GM19397 (cell line): ENCODE measurements at regions not wholly inside any gene's neighbourhood (a gene's known extent, or its start where the extent isn't known, plus 50 kb on each side); places are given as distances from the start of the nearest gene placed in this dataset.
"Not testable (repeated sequence)": the region's sequence is repeated elsewhere in the genome, so short reads cannot be mapped to it uniquely, and the experiment has no call there.

Source experiments
- ATAC-seq: cut with Tn5 transposase; IDR thresholded peaks from one replicate; pipeline ENCODE4 v1.9.1; 2021; ENCODE audit warnings: mild to moderate bottlenecking, moderate library complexity; ENCODE audit not compliant: unreplicated experiment

- not testable (repeated sequence) for ATAC-seq
Measured at GRCh38 chr12:9413862-9414261, 193.9 kb downstream of the KLRB1 start.

GRCh38 chr12:9412459-9412858 is 195.3 kb downstream of the KLRB1 start:
- ATAC-seq = not testable (repeated sequence)

DNA sequence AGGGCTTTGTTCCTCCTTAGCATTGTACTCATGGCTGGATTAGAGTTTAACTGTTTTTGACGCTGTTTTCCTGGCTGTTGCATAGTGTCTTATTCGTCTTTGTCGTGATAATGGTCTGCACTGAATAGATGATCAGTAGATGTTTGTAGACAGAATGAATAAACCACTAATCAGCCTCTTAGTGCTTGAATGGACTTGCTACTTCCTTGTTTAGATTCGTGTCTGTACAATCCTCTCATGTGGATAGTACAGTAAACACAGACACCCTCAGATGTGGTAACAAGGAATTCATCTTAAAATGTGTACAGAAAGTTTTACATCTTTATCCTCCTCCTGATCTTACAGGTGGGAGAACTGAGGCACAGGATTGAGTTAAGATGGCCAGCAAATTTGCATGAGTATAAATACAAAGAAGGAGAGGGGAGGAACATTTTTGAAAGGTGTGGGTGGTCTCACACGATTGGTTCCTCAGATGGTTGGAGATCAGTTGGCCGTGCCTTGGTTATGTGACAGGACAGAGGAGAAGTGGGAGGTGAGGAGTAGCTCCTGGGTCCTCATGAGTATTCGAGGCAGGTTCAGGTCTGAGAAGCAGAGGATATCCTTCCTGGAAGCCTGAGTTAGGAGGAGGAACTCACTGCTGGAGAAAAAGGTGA is 196.0 kb downstream of the KLRB1 start:
- ATAC-seq = not testable (repeated sequence)

DNA sequence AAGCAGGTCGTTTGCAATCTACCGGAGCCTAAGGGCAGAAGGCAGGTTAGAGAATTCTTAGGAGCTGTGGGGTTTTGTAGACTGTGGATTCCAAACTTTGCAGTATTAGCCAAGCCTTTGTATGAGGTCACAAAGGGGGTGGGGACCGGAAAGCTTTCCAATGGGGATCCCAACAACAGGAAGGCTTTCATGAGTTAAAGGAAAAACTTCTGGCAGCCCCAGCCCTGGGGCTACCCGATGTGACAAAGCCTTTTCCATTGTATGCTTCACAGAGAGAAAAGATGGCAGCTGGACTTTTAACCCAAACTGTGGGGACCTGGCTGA is 199.2 kb upstream of the PZP start:
- ATAC-seq = not testable (repeated sequence)

DNA sequence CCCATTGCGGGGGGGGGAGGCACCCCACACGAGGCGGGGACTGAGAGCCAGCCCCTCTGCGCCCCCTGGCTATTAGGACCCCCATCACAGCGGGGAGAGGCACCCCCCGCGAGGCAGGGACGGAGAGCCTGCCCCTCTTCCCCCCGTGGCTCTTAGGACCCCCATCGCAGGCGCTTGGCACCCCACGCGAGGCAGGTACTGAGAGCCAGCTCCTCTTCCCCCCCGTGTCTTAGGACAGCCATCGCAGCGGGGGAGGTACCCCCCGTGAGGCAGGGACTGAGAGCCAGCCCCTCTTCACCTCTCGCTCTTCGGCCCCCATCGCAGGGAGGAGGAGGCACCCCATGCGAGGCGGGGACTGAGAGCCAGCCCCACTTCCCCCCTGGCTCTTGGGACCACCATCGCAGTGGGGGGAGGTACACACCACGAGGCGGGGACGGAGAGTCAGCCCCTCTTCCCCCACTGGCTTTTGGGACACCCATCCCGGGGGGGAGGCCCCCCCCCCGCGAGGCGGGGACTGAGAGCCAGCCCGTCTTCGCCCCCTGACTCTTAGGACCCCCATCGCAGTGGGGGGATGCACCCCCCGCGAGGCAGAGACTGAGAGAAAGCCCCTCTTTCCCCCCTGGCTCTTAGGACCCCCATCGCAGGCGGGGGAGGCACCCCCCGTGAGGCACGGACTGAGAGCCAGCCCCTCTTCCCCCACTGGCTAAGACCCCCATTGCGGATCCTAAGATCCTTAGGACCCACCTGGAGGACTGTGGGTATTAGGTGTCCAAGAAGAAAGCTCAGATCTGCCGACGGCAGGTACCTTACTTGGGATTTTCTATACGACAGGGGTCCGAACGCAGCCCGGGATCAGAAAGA is 198.6 kb upstream of the PZP start:
- no peak for ATAC-seq

DNA sequence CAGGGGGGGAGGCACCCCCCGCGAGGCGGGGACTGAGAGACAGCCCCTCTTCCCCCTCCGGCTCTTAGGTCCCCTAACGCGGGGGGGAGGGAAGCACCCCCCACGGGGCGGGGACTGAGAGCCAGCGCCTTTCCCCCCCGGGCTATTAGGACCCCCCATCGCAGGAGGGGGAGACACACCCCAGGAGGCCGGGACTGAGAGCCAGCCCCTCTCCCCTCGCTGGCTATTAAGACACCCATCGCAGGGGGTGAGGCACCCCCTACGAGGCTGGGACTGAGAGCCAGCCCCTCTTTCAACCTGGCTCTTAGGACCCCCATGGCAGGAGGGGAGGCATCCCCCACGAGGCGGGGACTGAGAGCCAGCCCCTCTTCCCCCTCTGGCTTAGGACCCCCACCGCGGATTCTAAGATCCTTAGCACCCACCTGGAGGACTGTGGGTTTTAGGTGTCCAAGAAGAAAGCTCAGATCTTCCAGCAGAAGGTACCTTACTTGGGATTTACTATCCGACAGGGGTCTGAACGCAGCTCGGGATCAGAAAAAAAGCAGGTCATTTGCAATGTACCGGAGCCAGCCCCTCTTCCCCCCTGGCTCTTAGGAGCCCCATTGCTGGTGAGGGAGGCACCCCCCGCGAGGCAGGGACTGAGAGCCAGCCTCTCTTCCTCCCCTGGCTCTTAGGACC is 197.8 kb upstream of the PZP start:
- ATAC-seq = no peak

DNA sequence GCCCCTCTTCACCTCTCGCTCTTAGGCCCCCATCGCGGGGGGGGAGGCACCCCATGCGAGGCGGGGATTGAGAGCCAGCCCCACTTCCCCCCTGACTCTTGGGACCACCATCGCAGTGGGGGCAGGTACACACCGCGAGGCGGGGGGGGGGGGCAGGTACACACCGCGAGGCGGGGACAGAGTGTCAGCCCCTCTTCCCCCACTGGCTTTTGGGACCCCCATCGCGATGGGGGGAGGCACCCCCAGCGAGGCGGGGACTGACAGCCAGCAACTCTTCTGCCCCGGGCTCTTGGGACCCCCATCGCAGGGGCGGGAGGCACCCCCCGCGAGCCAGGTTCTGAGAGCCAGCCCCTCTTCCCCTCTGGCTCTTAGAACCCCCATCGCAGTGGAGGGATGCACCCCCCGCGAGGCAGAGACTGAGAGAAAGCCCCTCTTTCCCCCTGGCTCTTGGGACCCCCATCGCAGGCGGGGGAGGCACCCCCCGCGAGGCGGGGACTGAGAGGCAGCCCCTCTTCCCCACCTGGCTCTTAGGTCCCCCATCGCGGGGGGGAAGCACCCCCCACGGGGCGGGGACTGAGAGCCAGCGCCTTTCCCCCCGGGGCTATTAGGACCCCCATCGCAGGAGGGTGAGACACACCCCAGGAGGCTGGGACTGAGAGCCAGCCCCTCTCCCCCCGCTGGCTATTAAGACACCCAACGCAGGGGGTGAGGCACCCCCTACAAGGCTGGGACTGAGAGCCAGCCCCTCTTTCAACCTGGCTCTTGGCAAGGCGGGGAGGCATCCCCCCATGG is 196.5 kb upstream of the PZP start:
- ATAC-seq = no peak

DNA sequence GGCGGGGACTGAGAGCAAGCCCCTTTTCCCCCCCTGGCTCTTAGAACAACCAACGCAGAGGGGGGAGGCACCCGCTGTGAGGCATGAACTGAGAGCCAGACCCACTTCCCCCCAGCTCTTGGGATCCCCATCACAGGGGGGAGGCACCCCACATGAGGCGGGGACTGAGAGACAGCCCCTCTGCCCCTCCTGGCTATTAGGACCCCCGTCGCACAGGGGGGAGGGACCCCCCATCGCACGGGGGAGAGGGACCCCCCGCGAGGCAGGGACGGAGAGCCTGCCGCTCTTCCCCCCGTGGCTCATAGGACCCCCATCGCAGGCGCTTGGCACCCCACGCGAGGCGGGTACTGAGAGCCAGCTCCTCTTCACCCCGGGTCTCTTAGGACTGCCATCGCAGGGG is 195.8 kb upstream of the PZP start:
- ATAC-seq = no peak

DNA sequence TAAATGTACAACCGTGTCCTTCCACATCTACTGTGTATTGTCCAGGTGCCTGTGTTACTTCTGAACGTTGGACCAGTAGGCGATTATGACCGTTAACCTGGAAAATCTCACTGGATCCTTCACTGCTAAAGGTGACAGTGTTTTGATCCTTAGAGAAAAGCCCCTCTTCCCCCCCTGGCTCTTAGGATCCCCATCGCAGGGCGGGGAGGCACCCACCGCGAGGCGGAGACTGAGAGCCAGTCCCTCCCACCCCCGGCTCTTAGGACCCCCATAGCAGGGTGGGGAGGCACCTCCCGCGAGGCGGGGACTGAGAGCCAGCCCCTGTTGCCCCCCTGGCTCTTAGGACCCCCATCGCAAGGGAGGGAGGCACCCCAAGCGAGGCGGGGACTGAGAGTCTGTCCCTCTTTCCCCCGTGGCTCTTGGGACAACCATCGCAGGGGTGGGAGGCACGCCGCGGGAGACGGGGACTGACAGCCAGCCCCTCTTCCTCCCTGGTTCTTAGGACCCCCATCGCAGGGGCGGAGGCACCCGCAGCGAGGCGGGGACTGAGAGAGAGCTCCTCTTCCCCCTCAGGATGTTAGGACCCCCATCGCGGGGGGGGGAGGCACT is 194.3 kb upstream of the PZP start:
- ATAC-seq = not testable (repeated sequence)

GRCh38 chr12:9396367-9396766 is 188.2 kb upstream of the PZP start:
- ATAC-seq = not testable (repeated sequence)

GRCh38 chr12:9395220-9395619 is 187.0 kb upstream of the PZP start:
- ATAC-seq = not testable (repeated sequence)

DNA sequence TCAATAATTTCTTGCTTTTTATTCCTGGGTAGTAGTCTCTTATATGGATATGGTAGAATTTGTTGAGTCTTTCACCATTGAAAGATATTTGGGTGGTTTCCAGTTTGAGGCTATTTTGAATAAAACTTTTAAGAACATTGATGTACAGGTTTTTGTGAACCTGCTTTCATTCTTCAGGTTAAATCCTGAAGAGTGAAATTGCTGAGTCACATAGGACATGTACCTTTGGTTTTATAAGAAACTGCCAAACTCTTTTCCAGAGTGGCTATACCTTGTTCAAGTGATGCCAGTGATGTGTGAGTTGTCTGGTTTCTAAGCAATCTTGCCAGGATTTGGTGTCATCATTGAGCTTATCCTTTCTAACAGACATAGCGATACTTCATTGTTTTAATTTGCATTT is 184.6 kb upstream of the PZP start:
- no peak for ATAC-seq

- no peak for ATAC-seq
Measured at GRCh38 chr12:9391815-9392214, 183.6 kb upstream of the PZP start.

GRCh38 chr12:9390761-9391160 is 182.6 kb upstream of the PZP start:
- ATAC-seq = no peak

GRCh38 chr12:9389796-9390195 is 181.6 kb upstream of the PZP start:
- no peak for ATAC-seq

- ATAC-seq = no peak
Measured at GRCh38 chr12:9388379-9388778, 180.2 kb upstream of the PZP start.

DNA sequence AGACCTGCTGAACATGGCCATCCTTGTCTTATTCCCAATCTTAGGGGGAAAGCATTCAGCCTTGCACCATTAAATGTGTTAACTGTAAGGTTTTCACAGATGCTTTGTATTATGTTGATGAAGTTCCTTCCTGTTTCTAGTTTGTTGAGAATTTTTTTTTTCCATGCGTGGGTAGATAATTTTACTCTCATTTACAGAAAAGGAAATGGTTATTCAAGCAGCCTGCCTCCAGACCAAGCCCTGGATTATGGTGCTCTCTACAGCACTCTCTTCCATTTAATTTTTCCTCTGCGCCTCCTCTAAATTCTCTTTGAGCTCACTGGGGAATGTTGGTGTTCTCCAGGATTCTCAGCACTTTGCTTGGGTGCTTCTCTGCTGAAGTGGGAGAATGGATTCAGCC is 179.3 kb upstream of the PZP start:
- no peak for ATAC-seq

DNA sequence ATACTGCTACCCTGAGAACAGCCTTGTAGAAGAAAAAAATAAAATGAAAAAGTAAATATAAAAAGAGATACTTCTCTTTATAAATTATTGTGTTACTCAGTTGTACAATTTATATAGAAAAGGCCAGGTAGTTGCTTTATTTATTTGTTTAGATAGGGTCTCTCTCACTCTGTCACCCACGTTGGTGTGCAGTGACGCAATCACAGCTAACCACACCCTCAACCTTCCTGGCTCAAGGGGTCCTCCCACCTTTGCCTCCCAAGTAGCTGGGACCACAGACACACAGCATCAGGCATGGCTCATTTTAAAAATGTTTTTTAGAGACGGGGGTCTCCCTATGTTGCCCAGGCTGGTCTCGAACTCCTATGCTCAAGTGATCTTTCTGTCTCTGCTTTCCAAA is 175.4 kb upstream of the PZP start:
- ATAC-seq = no peak

DNA sequence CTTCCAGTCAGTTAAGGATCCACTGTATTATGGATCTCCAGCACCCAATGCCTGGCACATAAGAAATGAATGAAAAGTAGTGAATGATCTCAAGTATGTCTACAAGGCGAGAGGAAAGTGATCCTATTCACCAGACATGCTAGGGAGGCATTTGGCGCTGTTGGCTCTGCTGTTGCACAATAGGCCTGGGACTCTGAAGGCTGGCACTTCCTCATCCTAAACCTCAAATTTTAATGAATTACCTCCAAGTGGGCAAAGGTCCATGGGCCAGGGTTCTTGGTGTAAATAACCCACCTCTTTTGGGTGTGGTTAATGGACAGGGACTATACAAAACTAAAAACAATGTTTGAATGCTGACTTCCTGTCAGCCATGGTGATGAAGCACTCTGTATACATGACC is 173.4 kb upstream of the PZP start:
- ATAC-seq = no peak

DNA sequence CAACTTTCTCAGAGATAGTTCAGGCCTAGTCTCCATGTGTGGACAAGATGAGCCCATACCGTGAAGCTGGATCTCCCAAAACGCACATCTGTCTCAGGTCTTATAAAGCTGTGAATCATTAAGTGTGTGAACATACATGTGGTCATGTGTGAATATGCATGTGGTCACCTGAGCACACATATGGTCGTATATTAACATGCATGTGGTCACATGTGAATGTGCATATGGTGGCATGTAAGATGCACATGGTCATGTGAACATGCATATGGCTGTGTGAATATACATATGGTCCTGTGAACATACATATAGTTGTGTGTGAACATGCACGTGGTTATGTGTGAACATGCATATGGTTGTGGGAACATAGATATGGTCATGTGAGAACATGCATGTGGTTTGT is 172.5 kb upstream of the PZP start:
- ATAC-seq = no peak
